SK-N-SH treated with all-trans-retinoic acid at 6 μM for 48 hours (cell line): ENCODE measurements at regions not wholly inside any gene's neighbourhood (a gene's known extent, or its start where the extent isn't known, plus 50 kb on each side); places are given as distances from the start of the nearest gene placed in this dataset.

Experiments
- ATAC-seq: fragments of 200-7000 bp; cut with Tn5 transposase; 3 replicates; pipeline ENCODE4 v1.9.1; 2020; ENCODE audit warnings: mild to moderate bottlenecking, moderate library complexity
- ARNTL ChIP-seq: fragments of 450-650 bp; formaldehyde crosslinking; IDR thresholded peaks from 2 replicates; pipeline ENCODE4 v1.5.0; 2020; ENCODE audit warnings: low read depth, mild to moderate bottlenecking, moderate library complexity, borderline replicate concordance
- BACH2 ChIP-seq: fragments of 250-450 bp; sonication (Bioruptor Pico); IDR thresholded peaks from 2 replicates; pipeline ENCODE4 v1.9.0; 2021; ENCODE audit warnings: mild to moderate bottlenecking, borderline replicate concordance
- CREB5 ChIP-seq: fragments of 250-450 bp; sonication (Bioruptor Pico); IDR thresholded peaks from 2 replicates; pipeline ENCODE4 v1.5.1; 2020; ENCODE audit warnings: low read depth, mild to moderate bottlenecking, moderate library complexity
- CSRNP3 ChIP-seq: fragments of 250-450 bp; sonication (Bioruptor Pico); IDR thresholded peaks from 2 replicates; pipeline ENCODE4 v1.5.1; 2021; ENCODE audit warnings: mild to moderate bottlenecking, moderate library complexity
- ESRRG ChIP-seq: fragments of 250-450 bp; sonication (Bioruptor Pico); IDR thresholded peaks from 2 replicates; pipeline ENCODE4 v1.6.1; 2021; ENCODE audit warnings: mild to moderate bottlenecking
- GLIS3 ChIP-seq: fragments of 250-450 bp; sonication (Bioruptor Pico); IDR thresholded peaks from 2 replicates; pipeline ENCODE4 v1.5.0; 2020; ENCODE audit warnings: mild to moderate bottlenecking, moderate library complexity
- ISL1 ChIP-seq: fragments of 250-450 bp; sonication (Bioruptor Pico); IDR thresholded peaks from 2 replicates; pipeline ENCODE4 v2.1.2; 2022; ENCODE audit warnings: mild to moderate bottlenecking, moderate library complexity
- OSR1 ChIP-seq: fragments of 250-450 bp; sonication (Bioruptor Pico); IDR thresholded peaks from 2 replicates; pipeline ENCODE4 v1.8.0; 2022; ENCODE audit warnings: moderate library complexity, mild to moderate bottlenecking, inconsistent platforms
- PATZ1 ChIP-seq: fragments of 250-450 bp; sonication (Bioruptor Pico); IDR thresholded peaks from 2 replicates; pipeline ENCODE4 v1.8.0; 2020; ENCODE audit warnings: mild to moderate bottlenecking, moderate library complexity, borderline replicate concordance
- POU6F1 ChIP-seq: fragments of 250-450 bp; sonication (Bioruptor Pico); IDR thresholded peaks from 2 replicates; pipeline ENCODE4 v1.8.0; 2021; ENCODE audit warnings: low read depth, mild to moderate bottlenecking, moderate library complexity, borderline replicate concordance
- PPARA ChIP-seq: fragments of 250-450 bp; sonication (Bioruptor Pico); IDR thresholded peaks from 2 replicates; pipeline ENCODE4 v1.5.0; 2020; ENCODE audit warnings: mild to moderate bottlenecking, borderline replicate concordance
- RARB ChIP-seq: fragments of 250-450 bp; sonication (Bioruptor Pico); IDR thresholded peaks from 2 replicates; pipeline ENCODE4 v1.8.0; 2021; ENCODE audit warnings: mild to moderate bottlenecking, moderate library complexity
- SNAI2 ChIP-seq: fragments of 250-450 bp; sonication (Bioruptor Pico); IDR thresholded peaks from 2 replicates; pipeline ENCODE4 v1.5.0; 2020; ENCODE audit warnings: mild to moderate bottlenecking, moderate library complexity
- TCF4 ChIP-seq: fragments of 250-450 bp; sonication (Bioruptor Pico); IDR thresholded peaks from 2 replicates; pipeline ENCODE4 v1.8.0; 2021; ENCODE audit warnings: mild to moderate bottlenecking, moderate library complexity, borderline replicate concordance
- TOX ChIP-seq: fragments of 250-450 bp; sonication (Bioruptor Pico); IDR thresholded peaks from 2 replicates; pipeline ENCODE4 v1.8.0; 2021; ENCODE audit warnings: mild to moderate bottlenecking, moderate library complexity, borderline replicate concordance
- TSHZ2 ChIP-seq: fragments of 250-450 bp; sonication (Bioruptor Pico); IDR thresholded peaks from 2 replicates; pipeline ENCODE4 v1.5.0; 2020; ENCODE audit warnings: mild to moderate bottlenecking, moderate library complexity
- ZC3H10 ChIP-seq: fragments of 250-450 bp; sonication (Bioruptor Pico); IDR thresholded peaks from 2 replicates; pipeline ENCODE4 v1.5.1; 2021; ENCODE audit warnings: mild to moderate bottlenecking, moderate library complexity
- ZFP3 ChIP-seq: fragments of 250-450 bp; sonication (Bioruptor Pico); IDR thresholded peaks from 2 replicates; pipeline ENCODE4 v1.5.0; 2020; ENCODE audit warnings: mild to moderate bottlenecking, moderate library complexity
- ZNF565 ChIP-seq: fragments of 450-650 bp; formaldehyde crosslinking; conservative IDR thresholded peaks from 2 replicates; pipeline ENCODE4 v1.5.0; 2020; ENCODE audit warnings: low read depth, mild to moderate bottlenecking, moderate library complexity
- ZNF70 ChIP-seq: fragments of 450-650 bp; formaldehyde crosslinking; IDR thresholded peaks from 2 replicates; pipeline ENCODE4 v1.5.0; 2020; ENCODE audit warnings: mild to moderate bottlenecking, moderate library complexity

DNA sequence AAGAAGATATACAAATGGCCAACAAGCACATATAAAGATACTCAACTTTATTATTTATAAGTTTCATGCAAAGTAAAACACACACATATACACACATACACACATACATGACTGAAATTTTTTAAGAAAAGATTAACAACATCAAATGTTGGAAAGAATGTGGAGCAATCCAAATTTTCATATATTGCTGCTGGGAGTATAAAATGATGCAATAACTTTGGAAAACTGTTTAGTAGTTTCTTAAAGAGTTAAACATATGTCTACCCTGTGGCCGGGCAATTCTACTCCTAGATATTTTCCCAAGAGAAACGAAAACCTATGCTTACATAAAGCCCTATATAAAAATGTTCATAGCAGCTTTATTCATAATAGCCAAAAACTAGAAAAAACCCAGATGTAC lies 99.8 kb upstream of the NR4A3 start (continued):
- no peak for TF ChIP-seq BACH2 (CRISPR knock-in tag)
- no peak for TF ChIP-seq ZNF565
- no peak for TF ChIP-seq ZC3H10 (CRISPR knock-in tag)

- ATAC-seq, result no peak
- TF ChIP-seq TOX (CRISPR knock-in tag) (no peak), PPARA (CRISPR knock-in tag) (no peak)
Observed at GRCh38 chr9:99722877-99723276, 98.8 kb upstream of the NR4A3 start.

GRCh38 chr9:99724640-99725039 lies 97.0 kb upstream of the NR4A3 start:
- no peak for ATAC-seq
- TF ChIP-seq ZFP3 (CRISPR knock-in tag) (no peak), CREB5 (no peak), TCF4 (CRISPR knock-in tag) (no peak), SNAI2 (CRISPR knock-in tag) (no peak), ISL1 (CRISPR knock-in tag) (no peak)

- no peak for TF ChIP-seq PATZ1 (CRISPR knock-in tag)
- no peak for TF ChIP-seq PPARA (CRISPR knock-in tag)
- no peak for TF ChIP-seq BACH2 (CRISPR knock-in tag)
- TF ChIP-seq ZNF565, result no peak
- TF ChIP-seq ARNTL (CRISPR knock-in tag), result no peak
- no peak for TF ChIP-seq TSHZ2 (CRISPR knock-in tag)
- no peak for TF ChIP-seq GLIS3 (CRISPR knock-in tag)
- no peak for TF ChIP-seq OSR1 (CRISPR knock-in tag)
- no peak for TF ChIP-seq RARB (CRISPR knock-in tag)
- no peak for TF ChIP-seq ESRRG (CRISPR knock-in tag)
- TF ChIP-seq POU6F1, result no peak
- TF ChIP-seq ZFP3 (CRISPR knock-in tag), result no peak
- no peak for TF ChIP-seq ZNF70 (CRISPR knock-in tag)
- TF ChIP-seq ZC3H10 (CRISPR knock-in tag), result no peak
- TF ChIP-seq CSRNP3 (CRISPR knock-in tag), result no peak
- TF ChIP-seq, all 23 proteins: peak for 0
- no peak for ATAC-seq
Observed at GRCh38 chr9:99725852-99726251, 95.8 kb upstream of the NR4A3 start.
